SK-N-SH (cell line): ENCODE measurements at regions not wholly inside any gene's neighbourhood (a gene's known extent, or its start where the extent isn't known, plus 50 kb on each side); places are given as distances from the start of the nearest gene placed in this dataset.

Experiments used
- CTCF ChIA-PET: fragments of 300-600, 350-600 bp; formaldehyde crosslinking; extraction: SDS; loops from one replicate; lab custom pipeline; 2021; lab: Yijun Ruan, JAX
- POLR2A ChIA-PET: fragments of 350-600 bp; sonication (Branson Sonifier 250); formaldehyde crosslinking; extraction: SDS; loops from one replicate; lab custom pipeline; 2020; ENCODE audit warnings: antibody characterized with exemption, inconsistent platforms; lab: Yijun Ruan, JAX
- DNase-seq: peaks from one replicate; pipeline ENCODE4 v3.0.0; 2012
- H2AFZ ChIP-seq: fragments of 200-600 bp; sonication (generic); 2 replicates; pipeline ENCODE4 v1.8.1; 2016; ENCODE audit warnings: antibody characterized with exemption, mild to moderate bottlenecking, low read depth
- H3F3A ChIP-seq: fragments of 200-600 bp; sonication (generic); replicated peaks from 2 replicates; pipeline ENCODE3; 2016; ENCODE audit warnings: antibody characterized with exemption, mild to moderate bottlenecking; ENCODE audit not compliant: insufficient read depth
- H3K27ac ChIP-seq, 2 experiments: fragments of 200-500 bp in 1 of 2; fragments of 200-600 bp in 1 of 2; sonication (Bioruptor generic) in 1 of 2; sonication (generic), shearing (Covaris generic) in 1 of 2; 2 replicates each; pipeline versions ENCODE4 v1.5.1 to v1.6.1; 2014 to 2016; ENCODE audit warnings: low read depth in 2 of 2, inconsistent platforms in 1 of 2, low read length in 1 of 2, mild to moderate bottlenecking in 1 of 2, mixed read lengths in 1 of 2
- H3K27me3 ChIP-seq: fragments of 200-600 bp; sonication (generic), shearing (Covaris generic); 2 replicates; pipeline ENCODE4 v1.6.1; 2016; ENCODE audit warnings: mixed run types; ENCODE audit not compliant: insufficient read depth
- H3K36me3 ChIP-seq, 2 experiments: fragments of 200-500 bp in 1 of 2; fragments of 200-600 bp in 1 of 2; sonication (Bioruptor generic) in 1 of 2; sonication (generic) in 1 of 2; replicated peaks in 1 of 2; 2 replicates each; pipeline versions ENCODE3 to v1.5.1; 2014 to 2016; ENCODE audit warnings: low read length in 1 of 2, mild to moderate bottlenecking in 1 of 2; ENCODE audit not compliant: insufficient read depth in 2 of 2, control insufficient read depth in 1 of 2
- H3K4me1 ChIP-seq, 2 experiments: fragments of 200-500 bp in 1 of 2; fragments of 200-600 bp in 1 of 2; sonication (Bioruptor generic) in 1 of 2; sonication (generic), shearing (Covaris generic) in 1 of 2; 2 replicates each; pipeline versions ENCODE4 v1.5.1 to v1.6.1; 2014 to 2016; ENCODE audit warnings: low read depth in 1 of 2, low read length in 1 of 2, mixed run types in 1 of 2; ENCODE audit not compliant: insufficient read depth in 2 of 2, control insufficient read depth in 1 of 2
- H3K4me2 ChIP-seq: fragments of 200-600 bp; sonication (generic), shearing (Covaris generic); 2 replicates; pipeline ENCODE4 v1.6.1; 2017; ENCODE audit warnings: mixed run types
- H3K4me3 ChIP-seq, 2 experiments: fragments of 200-500 bp in 1 of 2; fragments of 200-600 bp in 1 of 2; sonication (Bioruptor generic) in 1 of 2; sonication (generic), shearing (Covaris generic) in 1 of 2; 2 replicates each; pipeline versions ENCODE4 v1.5.1 to v1.8.1; 2014 to 2016; ENCODE audit warnings: low read depth in 2 of 2, inconsistent platforms in 1 of 2, low read length in 1 of 2, mild to moderate bottlenecking in 1 of 2, mixed read lengths in 1 of 2, moderate library complexity in 1 of 2
- H3K79me2 ChIP-seq: fragments of 200-600 bp; sonication (generic); 2 replicates; pipeline ENCODE4 v1.8.1; 2017; ENCODE audit warnings: mild to moderate bottlenecking; ENCODE audit not compliant: insufficient read depth
- H3K9ac ChIP-seq: fragments of 200-600 bp; sonication (generic); 2 replicates; pipeline ENCODE4 v1.6.1; 2017; ENCODE audit warnings: mixed run types
- H3K9me2 ChIP-seq: fragments of 200-600 bp; sonication (generic); 2 replicates; pipeline ENCODE4 v1.6.1; 2017; ENCODE audit warnings: mixed run types
- H3K9me3 ChIP-seq: fragments of 200-600 bp; sonication (generic); 2 replicates; pipeline ENCODE4 v1.6.1; 2017; ENCODE audit warnings: mixed run types, mild to moderate bottlenecking, moderate library complexity
- H4K20me1 ChIP-seq: fragments of 200-600 bp; sonication (generic); 2 replicates; pipeline ENCODE4 v1.6.1; 2017; ENCODE audit warnings: mild to moderate bottlenecking, mixed run types; ENCODE audit not compliant: insufficient read depth
- CHD2 ChIP-seq: fragments of 150-350 bp; IDR thresholded peaks from 2 replicates; pipeline ENCODE4 v1.6.1; 2018; ENCODE audit warnings: low read length; ENCODE audit not compliant: partially characterized antibody
- EZH2phosphoT487 ChIP-seq: fragments of 200-600 bp; sonication (generic); IDR thresholded peaks from 2 replicates; pipeline ENCODE4 v1.6.1; 2017; ENCODE audit warnings: low read depth, mixed run types, mild to moderate bottlenecking, antibody characterized with exemption, moderate library complexity, borderline replicate concordance
- JUND ChIP-seq: IDR thresholded peaks from 2 replicates; pipeline ENCODE4 v1.4.0; 2012
- MXI1 ChIP-seq: IDR thresholded peaks from 2 replicates; pipeline ENCODE4 v1.6.1; 2012; ENCODE audit warnings: mild to moderate bottlenecking, low read depth, low read length, improper control_type of control experiment
- NFIC ChIP-seq: IDR thresholded peaks from 2 replicates; pipeline ENCODE4 v1.4.0; 2012; ENCODE audit warnings: borderline replicate concordance
- POLR2AphosphoS5 ChIP-seq: IDR thresholded peaks from 2 replicates; pipeline ENCODE4 v1.6.1; 2012; ENCODE audit warnings: low read depth, low read length
- RAD21 ChIP-seq: IDR thresholded peaks from 2 replicates; pipeline ENCODE4 v1.6.1; 2012; ENCODE audit warnings: mild to moderate bottlenecking, low read length
- RXRA ChIP-seq: IDR thresholded peaks from 2 replicates; pipeline ENCODE4 v1.4.0; 2012; ENCODE audit warnings: low read depth, mild to moderate bottlenecking, borderline replicate concordance
- SMC3 ChIP-seq: IDR thresholded peaks from 2 replicates; pipeline ENCODE4 v1.6.1; 2012; ENCODE audit warnings: low read depth, low read length, improper control_type of control experiment
- WGBS: methylation state at CpG from one replicate; pipeline ENCODE4 v1.1.6; 2017; ENCODE audit warnings: low lambda C conversion rate; 5-methylcytosine and 5-hydroxymethylcytosine counted together
- TF ChIP-seq, protein P1 (sequence below): IDR thresholded peaks from 2 replicates; pipeline ENCODE4 v1.4.0; 2012; ENCODE audit warnings: low read depth
- TF ChIP-seq, protein P2 (sequence below): fragments of 150-350 bp; IDR thresholded peaks from 2 replicates; pipeline ENCODE4 v1.6.1; 2016; ENCODE audit warnings: mild to moderate bottlenecking, low read depth, low read length
- TF ChIP-seq, protein P3 (sequence below): fragments of 200-600 bp; sonication (generic); IDR thresholded peaks from 2 replicates; pipeline ENCODE4 v1.6.1; 2017; ENCODE audit warnings: antibody characterized with exemption, mild to moderate bottlenecking, moderate library complexity
- TF ChIP-seq, protein P4 (sequence below): IDR thresholded peaks from 2 replicates; pipeline ENCODE4 v1.4.0; 2012; ENCODE audit warnings: low read depth, borderline replicate concordance
- TF ChIP-seq, protein P5 (sequence below): IDR thresholded peaks from 2 replicates; pipeline ENCODE4; 2012

DNA sequence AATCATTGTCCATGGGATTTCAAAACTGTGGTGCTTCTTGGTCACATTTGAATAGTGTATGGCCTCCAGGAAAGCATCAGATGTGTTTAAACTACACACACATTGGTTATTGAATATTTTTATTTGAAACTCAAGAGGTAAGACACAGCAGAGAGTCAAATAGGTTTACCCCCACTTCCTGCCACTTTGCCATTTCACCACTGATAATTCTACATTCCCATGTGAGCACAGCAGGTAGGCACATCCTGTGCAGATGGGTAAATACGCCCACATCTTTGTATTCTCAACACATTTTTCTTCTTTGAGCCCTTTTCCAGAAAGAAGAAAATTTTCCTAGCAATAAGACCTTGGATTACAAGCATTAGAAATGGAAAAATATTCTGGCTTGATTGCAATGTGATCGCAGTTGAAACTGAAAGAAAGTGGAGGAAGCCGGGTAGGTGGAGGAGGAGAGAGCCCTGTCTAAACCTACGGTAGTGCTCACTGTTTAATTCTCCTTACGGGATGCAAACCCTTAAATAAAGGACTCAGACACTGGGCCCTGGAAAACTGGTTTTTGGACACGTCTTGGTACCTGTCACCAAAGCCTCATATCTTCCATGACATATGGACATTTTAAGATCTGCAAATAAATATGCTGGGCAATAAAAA lies 167.7 kb downstream of the COG6 start:
- DNase-seq: no peak
- H3K4me3 ChIP-seq: no peak overlapping the region
- H3K4me1 ChIP-seq: no peaks in the 10 kb centered on the region; a peak in 1 of 4 replicates
- no peaks in the 10 kb centered on the region for H3K9me2 ChIP-seq
- H3K27me3 ChIP-seq: no peaks in the 10 kb centered on the region
- no peaks in the 10 kb centered on the region for H3K36me3 ChIP-seq
- H3K9ac ChIP-seq: no peak overlapping the region
- H2AFZ ChIP-seq: no peak overlapping the region
- no peaks in the 10 kb centered on the region for H3F3A ChIP-seq
- ChIA-PET CTCF (no interaction called here), POLR2A (no interaction called here)
- H3K9me3 ChIP-seq: no peaks in the 10 kb centered on the region
- WGBS: 93% methylated on average over 6 of the region's 6 CpGs
- no peaks in the 10 kb centered on the region for H4K20me1 ChIP-seq
- H3K79me2 ChIP-seq: no peaks in the 10 kb centered on the region
- TF ChIP-seq, protein P1, sequence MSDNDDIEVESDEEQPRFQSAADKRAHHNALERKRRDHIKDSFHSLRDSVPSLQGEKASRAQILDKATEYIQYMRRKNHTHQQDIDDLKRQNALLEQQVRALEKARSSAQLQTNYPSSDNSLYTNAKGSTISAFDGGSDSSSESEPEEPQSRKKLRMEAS: no peak
- TF ChIP-seq POLR2AphosphoS5 (no peak), RAD21 (no peak), EZH2phosphoT487 (no peak), NFIC (no peak), RXRA (no peak), JUND (no peak), MXI1 (no peak), SMC3 (no peak), CHD2 (no peak)
- TF ChIP-seq, protein P2, sequence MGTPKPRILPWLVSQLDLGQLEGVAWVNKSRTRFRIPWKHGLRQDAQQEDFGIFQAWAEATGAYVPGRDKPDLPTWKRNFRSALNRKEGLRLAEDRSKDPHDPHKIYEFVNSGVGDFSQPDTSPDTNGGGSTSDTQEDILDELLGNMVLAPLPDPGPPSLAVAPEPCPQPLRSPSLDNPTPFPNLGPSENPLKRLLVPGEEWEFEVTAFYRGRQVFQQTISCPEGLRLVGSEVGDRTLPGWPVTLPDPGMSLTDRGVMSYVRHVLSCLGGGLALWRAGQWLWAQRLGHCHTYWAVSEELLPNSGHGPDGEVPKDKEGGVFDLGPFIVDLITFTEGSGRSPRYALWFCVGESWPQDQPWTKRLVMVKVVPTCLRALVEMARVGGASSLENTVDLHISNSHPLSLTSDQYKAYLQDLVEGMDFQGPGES: no peak
- TF ChIP-seq, protein P3, sequence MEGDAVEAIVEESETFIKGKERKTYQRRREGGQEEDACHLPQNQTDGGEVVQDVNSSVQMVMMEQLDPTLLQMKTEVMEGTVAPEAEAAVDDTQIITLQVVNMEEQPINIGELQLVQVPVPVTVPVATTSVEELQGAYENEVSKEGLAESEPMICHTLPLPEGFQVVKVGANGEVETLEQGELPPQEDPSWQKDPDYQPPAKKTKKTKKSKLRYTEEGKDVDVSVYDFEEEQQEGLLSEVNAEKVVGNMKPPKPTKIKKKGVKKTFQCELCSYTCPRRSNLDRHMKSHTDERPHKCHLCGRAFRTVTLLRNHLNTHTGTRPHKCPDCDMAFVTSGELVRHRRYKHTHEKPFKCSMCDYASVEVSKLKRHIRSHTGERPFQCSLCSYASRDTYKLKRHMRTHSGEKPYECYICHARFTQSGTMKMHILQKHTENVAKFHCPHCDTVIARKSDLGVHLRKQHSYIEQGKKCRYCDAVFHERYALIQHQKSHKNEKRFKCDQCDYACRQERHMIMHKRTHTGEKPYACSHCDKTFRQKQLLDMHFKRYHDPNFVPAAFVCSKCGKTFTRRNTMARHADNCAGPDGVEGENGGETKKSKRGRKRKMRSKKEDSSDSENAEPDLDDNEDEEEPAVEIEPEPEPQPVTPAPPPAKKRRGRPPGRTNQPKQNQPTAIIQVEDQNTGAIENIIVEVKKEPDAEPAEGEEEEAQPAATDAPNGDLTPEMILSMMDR: no peak
- TF ChIP-seq, protein P4, sequence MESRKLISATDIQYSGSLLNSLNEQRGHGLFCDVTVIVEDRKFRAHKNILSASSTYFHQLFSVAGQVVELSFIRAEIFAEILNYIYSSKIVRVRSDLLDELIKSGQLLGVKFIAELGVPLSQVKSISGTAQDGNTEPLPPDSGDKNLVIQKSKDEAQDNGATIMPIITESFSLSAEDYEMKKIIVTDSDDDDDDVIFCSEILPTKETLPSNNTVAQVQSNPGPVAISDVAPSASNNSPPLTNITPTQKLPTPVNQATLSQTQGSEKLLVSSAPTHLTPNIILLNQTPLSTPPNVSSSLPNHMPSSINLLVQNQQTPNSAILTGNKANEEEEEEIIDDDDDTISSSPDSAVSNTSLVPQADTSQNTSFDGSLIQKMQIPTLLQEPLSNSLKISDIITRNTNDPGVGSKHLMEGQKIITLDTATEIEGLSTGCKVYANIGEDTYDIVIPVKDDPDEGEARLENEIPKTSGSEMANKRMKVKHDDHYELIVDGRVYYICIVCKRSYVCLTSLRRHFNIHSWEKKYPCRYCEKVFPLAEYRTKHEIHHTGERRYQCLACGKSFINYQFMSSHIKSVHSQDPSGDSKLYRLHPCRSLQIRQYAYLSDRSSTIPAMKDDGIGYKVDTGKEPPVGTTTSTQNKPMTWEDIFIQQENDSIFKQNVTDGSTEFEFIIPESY: no peak
- TF ChIP-seq, protein P5, sequence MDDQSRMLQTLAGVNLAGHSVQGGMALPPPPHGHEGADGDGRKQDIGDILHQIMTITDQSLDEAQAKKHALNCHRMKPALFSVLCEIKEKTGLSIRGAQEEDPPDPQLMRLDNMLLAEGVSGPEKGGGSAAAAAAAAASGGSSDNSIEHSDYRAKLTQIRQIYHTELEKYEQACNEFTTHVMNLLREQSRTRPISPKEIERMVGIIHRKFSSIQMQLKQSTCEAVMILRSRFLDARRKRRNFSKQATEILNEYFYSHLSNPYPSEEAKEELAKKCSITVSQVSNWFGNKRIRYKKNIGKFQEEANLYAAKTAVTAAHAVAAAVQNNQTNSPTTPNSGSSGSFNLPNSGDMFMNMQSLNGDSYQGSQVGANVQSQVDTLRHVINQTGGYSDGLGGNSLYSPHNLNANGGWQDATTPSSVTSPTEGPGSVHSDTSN: no peak
- no peak overlapping the region for H3K4me2 ChIP-seq
- no peak overlapping the region for H3K27ac ChIP-seq
